MM.1S (cell line): ENCODE measurements at regions not wholly inside any gene's neighbourhood (a gene's known extent, or its start where the extent isn't known, plus 50 kb on each side); places are given as distances from the start of the nearest gene placed in this dataset.

Experiments
- EZH2 ChIP-seq: fragments of 300-600 bp; sonication (generic); optimal IDR thresholded peaks from 2 replicates; pipeline ENCODE3; 2017; ENCODE audit warnings: low read depth, mild to moderate bottlenecking, antibody characterized with exemption, low read length, mixed read lengths
- EZH2phosphoT487 ChIP-seq: fragments of 300-600 bp; sonication (generic); IDR thresholded peaks from 2 replicates; pipeline ENCODE4 v1.6.1; 2018; ENCODE audit warnings: antibody characterized with exemption, low read length
- TF ChIP-seq, protein P1 (sequence below): fragments of 300-600 bp; sonication (generic); IDR thresholded peaks from 2 replicates; pipeline ENCODE4 v1.5.1; 2016; ENCODE audit warnings: antibody characterized with exemption, low read length, mixed read lengths

DNA sequence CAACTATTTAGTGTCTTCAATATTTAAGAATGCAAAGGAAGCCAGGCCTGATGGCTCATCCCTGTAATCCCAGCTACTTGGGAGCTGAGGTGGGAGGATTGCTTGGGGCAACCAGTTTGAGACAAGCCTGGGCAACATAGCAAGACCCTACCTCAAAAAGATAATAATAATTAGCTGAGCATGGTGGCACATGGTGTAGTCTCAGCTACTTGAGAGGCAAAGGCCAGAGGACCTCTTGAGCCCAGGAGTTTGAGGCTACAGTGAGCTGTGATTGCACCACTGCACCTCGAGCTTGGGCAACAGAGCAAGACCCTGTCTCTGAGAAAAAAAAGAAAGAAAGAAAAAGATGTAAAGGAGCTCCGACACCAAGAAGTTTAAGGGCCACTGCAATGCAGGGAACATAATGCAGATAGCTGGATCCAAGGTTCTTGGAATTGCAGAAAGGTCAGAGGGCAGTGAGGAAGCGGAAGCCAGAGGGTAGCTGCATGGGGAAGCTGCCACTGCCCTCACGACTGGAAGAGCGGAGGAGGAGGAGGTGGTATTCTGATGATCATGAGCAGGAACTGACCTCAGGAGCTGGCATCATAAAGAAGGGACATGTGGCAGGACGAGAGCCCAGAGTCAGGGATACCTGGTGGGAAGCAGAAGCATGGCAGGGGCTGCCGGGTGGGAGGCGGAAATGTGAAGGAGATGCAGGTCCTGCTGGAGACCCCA, 60.2 kb upstream of the PODXL start:
- TF ChIP-seq, protein P1, sequence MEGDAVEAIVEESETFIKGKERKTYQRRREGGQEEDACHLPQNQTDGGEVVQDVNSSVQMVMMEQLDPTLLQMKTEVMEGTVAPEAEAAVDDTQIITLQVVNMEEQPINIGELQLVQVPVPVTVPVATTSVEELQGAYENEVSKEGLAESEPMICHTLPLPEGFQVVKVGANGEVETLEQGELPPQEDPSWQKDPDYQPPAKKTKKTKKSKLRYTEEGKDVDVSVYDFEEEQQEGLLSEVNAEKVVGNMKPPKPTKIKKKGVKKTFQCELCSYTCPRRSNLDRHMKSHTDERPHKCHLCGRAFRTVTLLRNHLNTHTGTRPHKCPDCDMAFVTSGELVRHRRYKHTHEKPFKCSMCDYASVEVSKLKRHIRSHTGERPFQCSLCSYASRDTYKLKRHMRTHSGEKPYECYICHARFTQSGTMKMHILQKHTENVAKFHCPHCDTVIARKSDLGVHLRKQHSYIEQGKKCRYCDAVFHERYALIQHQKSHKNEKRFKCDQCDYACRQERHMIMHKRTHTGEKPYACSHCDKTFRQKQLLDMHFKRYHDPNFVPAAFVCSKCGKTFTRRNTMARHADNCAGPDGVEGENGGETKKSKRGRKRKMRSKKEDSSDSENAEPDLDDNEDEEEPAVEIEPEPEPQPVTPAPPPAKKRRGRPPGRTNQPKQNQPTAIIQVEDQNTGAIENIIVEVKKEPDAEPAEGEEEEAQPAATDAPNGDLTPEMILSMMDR = no peak
- TF ChIP-seq EZH2phosphoT487 (no peak), EZH2 (no peak)
